Choroid plexus epithelial cell (primary cell): ENCODE measurements at regions not wholly inside any gene's neighbourhood (a gene's known extent, or its start where the extent isn't known, plus 50 kb on each side); places are given as distances from the start of the nearest gene placed in this dataset.
"Not testable (repeated sequence)": the region's sequence is repeated elsewhere in the genome, so short reads cannot be mapped to it uniquely, and the experiment has no call there.

Experiments used
- DNase-seq: peaks from one replicate; pipeline ENCODE4 v3.0.0-alpha.2; 2010; ENCODE audit warnings: low read depth
- H3K4me3 ChIP-seq: 2 replicates; pipeline ENCODE4 v1.5.1; 2011; ENCODE audit warnings: low read depth, mild to moderate bottlenecking, control low read depth, low read length, moderate library complexity
- CTCF ChIP-seq: conservative IDR thresholded peaks from 2 replicates; pipeline ENCODE4 v1.5.1; 2011; ENCODE audit warnings: low read depth, mild to moderate bottlenecking, control low read depth, inconsistent platforms, low read length, moderate library complexity

GRCh38 chr14:26655128-26655527, 57.3 kb upstream of the NOVA1 start:
- TF ChIP-seq CTCF, result no peak
- H3K4me3 ChIP-seq, result no peak overlapping the region
- no peak for DNase-seq

GRCh38 chr14:26663506-26663905, 65.7 kb upstream of the NOVA1 start:
- H3K4me3 ChIP-seq, result no peak overlapping the region
- DNase-seq, result no peak
- TF ChIP-seq CTCF, result no peak

GRCh38 chr14:26678732-26679420, 81.0 kb upstream of the NOVA1 start:
- not testable (repeated sequence) for DNase-seq, H3K4me3 ChIP-seq

- no peak overlapping the region for H3K4me3 ChIP-seq
- no peak for TF ChIP-seq CTCF
- DNase-seq, result no peak
Measured at GRCh38 chr14:26685401-26685800, 87.6 kb upstream of the NOVA1 start.

- no peak for TF ChIP-seq CTCF
- no peak overlapping the region for H3K4me3 ChIP-seq
- no peak for DNase-seq
Measured at GRCh38 chr14:26687301-26687837, 89.5 kb upstream of the NOVA1 start.

GRCh38 chr14:26694521-26694920, 96.7 kb upstream of the NOVA1 start:
- no peak overlapping the region for H3K4me3 ChIP-seq
- DNase-seq, result no peak
- TF ChIP-seq CTCF, result no peak

GRCh38 chr14:26702721-26703230, 104.9 kb upstream of the NOVA1 start:
- no peak overlapping the region for H3K4me3 ChIP-seq
- no peak for TF ChIP-seq CTCF
- no peak for DNase-seq
